Thyroid gland (tissue), 4 donors: ENCODE measurements at regions not wholly inside any gene's neighbourhood (a gene's known extent, or its start where the extent isn't known, plus 50 kb on each side); places are given as distances from the start of the nearest gene placed in this dataset.

Source experiments
- DNase-seq, 2 donors: peaks; one replicate each; pipeline ENCODE4 v3.0.0-alpha.2; 2019
- H3K27ac ChIP-seq, 3 donors: fragments of 200-600 bp; sonication (generic); 1 replicate in 2 of 3; 2 replicates in 1 of 3; pipeline ENCODE4 v1.5.1; 2016 to 2019; ENCODE audit warnings: mild to moderate bottlenecking in 1 of 3, moderate library complexity in 1 of 3
- H3K27me3 ChIP-seq: fragments of 200-600 bp; sonication (generic); one replicate; pipeline ENCODE4 v1.5.1; 2019
- H3K36me3 ChIP-seq, 2 donors: fragments of 200-600 bp; sonication (generic); one replicate each; pipeline ENCODE4 v1.5.1; 2016 to 2019
- H3K4me1 ChIP-seq, 2 donors: fragments of 200-600 bp; sonication (generic); one replicate each; pipeline ENCODE4 v1.5.1; 2017 to 2019
- H3K4me3 ChIP-seq, 3 donors: fragments of 200-600 bp; sonication (generic); replicated peaks in 1 of 3; 1 replicate in 2 of 3; 2 replicates in 1 of 3; pipeline ENCODE4 v1.5.1; 2016; ENCODE audit warnings: mild to moderate bottlenecking in 1 of 3
- H3K9me3 ChIP-seq: fragments of 200-600 bp; sonication (generic); one replicate; pipeline ENCODE4 v1.5.1; 2017
- POLR2A ChIP-seq, 2 donors: fragments of 450-650 bp; IDR thresholded peaks; one replicate each; pipeline ENCODE4 v1.6.1; 2017; ENCODE audit warnings: antibody characterized with exemption in 2 of 2, mild to moderate bottlenecking in 2 of 2, moderate library complexity in 1 of 2
- WGBS, 2 donors: methylation state at CpG; one replicate each; pipeline ENCODE4 v1.1.5; 2017; 5-methylcytosine and 5-hydroxymethylcytosine counted together
- intact Hi-C: fragments of 100-400 bp; cut with DNase I; formaldehyde crosslinking; loops from one replicate; pipeline ENCODE4 v1.15.1; 2023
- TF ChIP-seq, protein P1 (sequence below), 6 experiments: fragments of 200-600 bp in 3 of 6; fragments of 450-650 bp in 3 of 6; sonication (generic) in 3 of 6; IDR thresholded peaks; one replicate each; pipeline ENCODE4 v1.5.1; 2016 to 2019; ENCODE audit warnings: antibody characterized with exemption in 6 of 6, mild to moderate bottlenecking in 2 of 6, inconsistent platforms in 1 of 6, moderate library complexity in 1 of 6

DNA sequence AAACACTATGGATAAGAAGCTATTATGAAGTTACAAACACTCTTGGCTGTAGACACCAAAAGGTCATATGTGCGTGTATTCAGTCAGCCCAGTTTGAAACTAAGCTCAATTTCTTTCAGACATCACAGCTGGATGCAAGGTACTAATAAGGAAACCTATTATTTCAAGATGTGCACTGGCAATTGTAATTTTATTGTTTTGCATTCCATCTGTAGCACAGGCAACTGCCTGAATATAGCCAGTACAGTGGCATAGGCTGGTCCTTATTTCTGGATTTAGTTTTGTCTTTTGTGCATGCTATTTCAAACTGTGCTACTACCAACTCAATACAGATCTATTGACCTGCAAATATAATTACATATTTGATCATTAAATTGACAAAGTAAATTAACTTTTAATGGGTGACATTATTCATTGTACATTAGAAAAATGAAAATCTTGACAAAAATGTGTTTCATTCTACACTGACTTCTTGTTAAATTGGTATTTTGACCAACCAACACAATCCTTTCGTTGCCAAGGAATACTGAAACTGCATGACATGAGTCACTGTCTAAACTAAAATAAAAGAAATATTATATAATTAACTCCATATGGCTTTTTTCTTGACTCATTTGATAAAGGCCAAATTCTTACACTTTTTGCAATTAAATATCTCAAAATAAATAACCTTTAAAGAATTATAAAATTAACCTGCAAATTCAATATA is 594.3 kb upstream of the ADGRL3 start:
- Histone ChIP-seq H3K27me3 (no peaks in the 10 kb centered on the region), H3K4me3 (no peak overlapping the region), H3K4me1 (no peaks in the 10 kb centered on the region), H3K36me3 (no peaks in the 10 kb centered on the region), H3K27ac (no peak overlapping the region), H3K9me3 (no peaks in the 10 kb centered on the region)
- no peak for DNase-seq
- WGBS, 2 donors, result 69 to 76% methylated on average over 2 of the region's 2 CpGs
- no peak for TF ChIP-seq POLR2A (IDR thresholded peaks at IDR 0.05)
- TF ChIP-seq, protein P1, sequence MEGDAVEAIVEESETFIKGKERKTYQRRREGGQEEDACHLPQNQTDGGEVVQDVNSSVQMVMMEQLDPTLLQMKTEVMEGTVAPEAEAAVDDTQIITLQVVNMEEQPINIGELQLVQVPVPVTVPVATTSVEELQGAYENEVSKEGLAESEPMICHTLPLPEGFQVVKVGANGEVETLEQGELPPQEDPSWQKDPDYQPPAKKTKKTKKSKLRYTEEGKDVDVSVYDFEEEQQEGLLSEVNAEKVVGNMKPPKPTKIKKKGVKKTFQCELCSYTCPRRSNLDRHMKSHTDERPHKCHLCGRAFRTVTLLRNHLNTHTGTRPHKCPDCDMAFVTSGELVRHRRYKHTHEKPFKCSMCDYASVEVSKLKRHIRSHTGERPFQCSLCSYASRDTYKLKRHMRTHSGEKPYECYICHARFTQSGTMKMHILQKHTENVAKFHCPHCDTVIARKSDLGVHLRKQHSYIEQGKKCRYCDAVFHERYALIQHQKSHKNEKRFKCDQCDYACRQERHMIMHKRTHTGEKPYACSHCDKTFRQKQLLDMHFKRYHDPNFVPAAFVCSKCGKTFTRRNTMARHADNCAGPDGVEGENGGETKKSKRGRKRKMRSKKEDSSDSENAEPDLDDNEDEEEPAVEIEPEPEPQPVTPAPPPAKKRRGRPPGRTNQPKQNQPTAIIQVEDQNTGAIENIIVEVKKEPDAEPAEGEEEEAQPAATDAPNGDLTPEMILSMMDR (IDR thresholded peaks at IDR 0.05), result no peak
- intact Hi-C loops, result no loop called here

DNA sequence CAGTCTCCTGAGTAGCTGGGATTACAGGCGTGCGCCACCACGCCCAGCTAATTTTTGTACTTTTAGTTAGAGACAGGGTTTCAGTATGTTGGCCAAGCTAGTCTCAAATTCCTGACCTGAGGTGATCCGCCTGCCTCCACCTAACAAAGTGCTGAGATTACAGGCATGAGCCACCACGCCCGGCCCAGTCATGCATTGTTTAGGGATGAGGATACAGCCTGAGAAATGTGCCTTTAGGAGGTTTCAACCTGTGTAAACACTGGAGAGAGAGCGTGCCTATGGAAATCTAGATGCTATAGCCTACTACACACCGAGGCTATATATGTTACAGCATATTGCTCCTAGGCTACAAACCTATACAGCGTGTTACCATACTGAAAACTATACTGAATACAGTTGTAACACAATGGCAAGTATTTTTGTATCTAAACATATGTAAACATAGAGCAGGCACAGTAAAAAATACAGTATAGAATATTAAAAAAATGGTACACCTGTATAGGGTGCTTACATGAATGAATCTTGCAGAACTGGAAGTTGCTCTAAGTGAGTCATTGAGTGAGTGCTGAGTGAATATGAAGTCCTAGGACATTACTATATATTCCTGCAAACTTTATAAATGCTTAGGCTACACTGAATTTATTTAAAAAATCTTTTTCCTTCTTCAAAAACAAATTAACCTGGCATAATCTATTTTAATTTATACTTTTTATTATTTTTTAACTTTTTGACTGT is 588.2 kb upstream of the ADGRL3 start:
- H3K27me3 ChIP-seq, result no peaks in the 10 kb centered on the region
- intact Hi-C loops, result no loop called here
- WGBS, 2 donors, result 85 to 86% methylated on average over 9 of the region's 9 CpGs
- no peak overlapping the region for H3K4me3 ChIP-seq
- H3K9me3 ChIP-seq, result no peaks in the 10 kb centered on the region
- no peaks in the 10 kb centered on the region for H3K36me3 ChIP-seq
- no peaks in the 10 kb centered on the region for H3K4me1 ChIP-seq
- H3K27ac ChIP-seq, result no peak overlapping the region
- TF ChIP-seq, protein P1 (IDR thresholded peaks at IDR 0.05), result no peak
- no peak for TF ChIP-seq POLR2A (IDR thresholded peaks at IDR 0.05)
- DNase-seq, result no peak

DNA sequence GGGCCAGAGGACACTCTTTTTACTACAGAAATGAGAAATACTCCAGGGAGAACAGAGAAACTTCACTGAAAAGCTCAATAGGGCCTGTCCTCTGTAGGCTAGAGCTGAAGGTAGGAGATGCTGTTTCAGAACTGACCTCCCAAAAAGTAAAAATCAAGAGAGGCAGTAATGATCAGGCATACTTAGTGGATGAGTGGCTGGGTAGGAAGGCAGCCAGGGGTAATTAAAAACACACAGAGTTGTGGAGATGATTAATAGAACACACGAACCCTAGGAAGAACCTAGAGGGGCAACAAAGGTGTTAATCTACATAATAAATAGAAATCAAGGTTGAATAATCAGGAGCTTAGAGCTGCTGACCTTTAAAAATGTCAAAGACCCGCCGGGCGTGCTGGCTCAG is 582.4 kb upstream of the ADGRL3 start:
- TF ChIP-seq, protein P1 (IDR thresholded peaks at IDR 0.05), result no peak
- no peak for TF ChIP-seq POLR2A (IDR thresholded peaks at IDR 0.05)
- DNase-seq, result no peak
- Histone ChIP-seq H3K27me3 (no peaks in the 10 kb centered on the region), H3K4me1 (no peaks in the 10 kb centered on the region), H3K36me3 (no peaks in the 10 kb centered on the region), H3K9me3 (no peaks in the 10 kb centered on the region), H3K4me3 (no peak overlapping the region), H3K27ac (no peak overlapping the region)
- 83 to 87% methylated on average over 4 of the region's 4 CpGs for WGBS, 2 donors
- intact Hi-C loops, result no loop called here

DNA sequence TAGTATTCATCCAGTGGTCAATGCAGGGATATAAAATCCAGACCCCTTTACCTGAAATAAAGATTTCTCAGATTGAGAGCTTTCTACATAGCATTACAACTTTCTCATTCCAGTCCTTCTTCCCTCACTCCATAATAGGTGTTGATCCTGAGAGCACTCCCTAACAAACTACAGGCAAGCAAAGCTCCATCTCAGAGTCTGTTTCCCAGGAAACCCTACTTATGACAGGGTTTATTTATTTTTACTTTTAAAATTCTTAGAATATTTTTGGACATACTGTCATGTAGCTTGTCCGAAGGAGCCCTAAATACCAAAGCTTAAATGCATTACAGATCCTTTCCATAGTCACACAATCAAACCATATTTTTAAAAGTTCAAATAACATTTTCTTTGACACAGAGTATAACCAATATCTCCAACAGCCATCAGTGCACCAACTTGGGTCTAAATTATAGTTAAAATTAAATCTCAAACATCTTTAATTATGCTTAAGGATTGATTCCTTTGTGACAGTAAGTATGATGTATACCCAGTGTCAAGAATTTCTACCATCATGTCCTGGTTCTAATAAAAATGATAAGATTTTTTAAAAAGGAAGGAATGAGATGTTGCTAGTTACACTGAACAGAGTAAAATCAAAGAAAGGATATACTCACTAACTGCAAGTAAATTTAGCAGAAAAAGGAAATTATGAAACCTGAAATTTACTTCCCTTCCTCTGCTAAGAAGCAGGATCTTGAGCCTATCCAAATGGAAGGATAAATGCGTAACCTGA is 580.4 kb upstream of the ADGRL3 start:
- Histone ChIP-seq H3K27me3 (no peaks in the 10 kb centered on the region), H3K9me3 (no peaks in the 10 kb centered on the region), H3K4me1 (no peaks in the 10 kb centered on the region), H3K27ac (no peak overlapping the region), H3K36me3 (no peaks in the 10 kb centered on the region), H3K4me3 (no peak overlapping the region)
- no peak for DNase-seq
- WGBS, 2 donors, result 68 to 84% methylated on average over 2 of the region's 2 CpGs
- intact Hi-C loops, result no loop called here
- TF ChIP-seq POLR2A (IDR thresholded peaks at IDR 0.05), result no peak
- TF ChIP-seq, protein P1 (IDR thresholded peaks at IDR 0.05), result no peak
